NCI-H2227 treated with DMSO at 0.1 percent for 48 hours (cell line): ENCODE measurements at regions not wholly inside any gene's neighbourhood (a gene's known extent, or its start where the extent isn't known, plus 50 kb on each side); places are given as distances from the start of the nearest gene placed in this dataset.

Experiments
- DNase-seq: peaks from one replicate; lab custom pipeline; 2025; lab: John Stamatoyannopoulos, UW

DNA sequence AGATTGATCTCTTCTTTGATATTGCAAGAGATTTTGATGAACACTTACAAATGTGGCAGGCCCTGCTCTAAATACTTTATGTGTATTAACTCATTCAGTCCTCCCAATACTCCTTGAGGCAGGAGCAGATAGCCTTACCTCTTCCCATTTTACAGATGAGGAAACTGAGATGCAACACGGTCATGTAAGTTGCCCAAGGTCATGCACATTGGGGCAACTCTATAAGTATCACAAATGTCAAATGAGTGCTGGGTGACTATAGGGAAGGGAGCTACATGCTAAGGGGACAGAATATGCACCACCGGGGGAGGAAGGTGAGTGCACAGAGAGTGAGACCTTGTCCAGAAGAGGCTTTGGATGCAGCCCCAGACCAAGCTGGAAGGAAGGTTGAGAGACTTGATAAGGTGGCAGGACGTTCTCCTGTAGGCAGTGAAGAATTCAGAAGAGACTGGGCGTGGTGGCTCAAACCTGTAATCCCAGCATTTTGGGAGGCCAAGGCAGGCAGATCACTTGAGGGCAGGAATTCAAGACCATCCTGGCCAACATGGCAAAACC, 132.3 kb upstream of the PWP1 start:
- DNase-seq: no peak

DNA sequence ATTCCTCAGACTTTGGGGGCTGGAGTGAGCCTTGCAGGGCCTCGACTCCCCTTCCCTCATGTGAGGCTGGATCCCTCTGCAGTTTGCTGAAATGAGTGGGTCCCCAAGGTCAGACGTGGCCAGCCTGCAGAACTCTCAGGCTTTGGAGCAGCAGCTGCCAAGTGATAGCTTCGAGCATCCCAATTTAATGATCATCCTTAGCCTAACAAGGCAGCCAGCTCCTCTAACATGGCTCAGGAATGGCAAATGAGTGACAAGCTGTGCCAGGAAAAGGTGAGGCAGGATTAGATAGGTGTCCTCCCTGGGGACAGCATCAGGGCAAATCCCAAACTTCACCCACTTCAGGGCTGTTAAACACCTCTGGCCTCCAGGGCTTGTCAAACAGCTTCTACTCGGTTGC, 130.7 kb upstream of the PWP1 start:
- DNase-seq: no peak

DNA sequence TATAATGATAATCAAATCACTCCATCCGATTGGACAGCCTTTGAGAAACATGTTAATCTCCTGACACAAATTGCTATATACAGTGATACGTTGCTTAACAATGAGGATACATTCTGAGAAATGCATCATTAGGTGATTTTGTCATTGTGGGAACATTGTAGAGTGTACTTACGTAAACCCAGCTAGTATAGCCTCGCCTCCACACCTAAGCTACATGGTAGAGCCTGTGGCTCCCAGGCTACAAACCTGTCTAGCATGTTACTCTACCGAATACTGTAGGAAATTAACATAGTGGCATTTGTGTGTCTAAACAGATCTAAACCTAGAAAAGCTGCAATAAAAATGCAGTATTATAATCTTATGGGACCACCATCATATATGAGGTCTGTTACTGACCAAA, 128.6 kb upstream of the PWP1 start:
- DNase-seq: no peak

DNA sequence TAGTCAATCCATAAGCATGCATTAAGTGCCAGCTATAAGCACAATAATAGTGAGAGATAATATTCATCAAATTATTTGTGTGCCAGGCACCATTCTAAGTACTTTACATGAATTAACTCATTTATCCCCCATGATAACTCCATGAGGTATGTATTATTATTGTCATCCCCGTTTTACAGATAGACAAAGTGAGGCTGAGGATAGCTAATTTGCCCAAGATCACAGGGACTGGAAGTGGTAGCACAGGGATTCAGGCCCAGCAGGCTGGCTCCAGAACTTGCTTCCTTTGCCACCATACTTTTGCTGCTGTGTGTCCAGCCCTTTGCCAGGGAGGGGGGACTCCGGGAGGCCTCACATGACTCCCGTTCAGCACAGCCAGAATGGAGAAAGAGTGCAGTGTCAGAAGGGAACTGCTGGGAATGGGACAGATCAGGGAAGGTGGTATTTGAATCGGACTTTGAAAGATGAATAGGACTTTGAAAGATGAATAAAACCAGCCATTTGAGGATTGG, 128.0 kb upstream of the PWP1 start:
- DNase-seq: no peak

DNA sequence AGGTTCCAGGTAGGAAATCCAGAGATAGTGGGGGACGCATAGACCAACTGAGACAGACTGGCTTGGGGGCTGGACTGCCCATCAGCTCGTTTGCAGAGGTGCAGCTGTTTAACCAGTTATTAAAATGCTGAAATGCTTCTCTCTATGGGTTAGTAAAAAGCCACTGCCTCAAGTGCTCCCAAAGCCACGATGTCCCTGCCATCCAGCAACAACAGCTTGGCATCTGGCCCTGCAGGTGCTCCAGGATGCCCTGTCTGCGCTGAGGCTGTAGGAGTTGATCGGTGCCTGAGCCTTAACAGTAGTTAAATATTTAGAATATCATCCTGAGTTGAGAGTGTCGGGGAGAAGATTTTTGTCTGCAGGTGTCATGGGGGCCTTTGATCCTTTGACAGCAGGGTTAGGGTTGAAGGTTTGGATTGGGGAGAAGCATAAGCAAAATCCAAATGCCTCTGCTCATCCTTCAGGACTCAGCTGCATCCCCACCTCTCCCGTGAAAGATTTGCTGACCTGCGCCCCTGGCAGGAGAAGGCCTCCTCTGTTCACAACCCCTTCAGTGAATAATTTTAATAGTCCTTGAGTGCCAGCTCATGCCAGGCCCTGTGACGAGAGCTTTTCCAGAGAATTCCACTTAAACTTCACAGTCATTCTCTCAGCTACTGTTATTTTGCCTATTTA, 127.3 kb upstream of the PWP1 start:
- DNase-seq: no peak

DNA sequence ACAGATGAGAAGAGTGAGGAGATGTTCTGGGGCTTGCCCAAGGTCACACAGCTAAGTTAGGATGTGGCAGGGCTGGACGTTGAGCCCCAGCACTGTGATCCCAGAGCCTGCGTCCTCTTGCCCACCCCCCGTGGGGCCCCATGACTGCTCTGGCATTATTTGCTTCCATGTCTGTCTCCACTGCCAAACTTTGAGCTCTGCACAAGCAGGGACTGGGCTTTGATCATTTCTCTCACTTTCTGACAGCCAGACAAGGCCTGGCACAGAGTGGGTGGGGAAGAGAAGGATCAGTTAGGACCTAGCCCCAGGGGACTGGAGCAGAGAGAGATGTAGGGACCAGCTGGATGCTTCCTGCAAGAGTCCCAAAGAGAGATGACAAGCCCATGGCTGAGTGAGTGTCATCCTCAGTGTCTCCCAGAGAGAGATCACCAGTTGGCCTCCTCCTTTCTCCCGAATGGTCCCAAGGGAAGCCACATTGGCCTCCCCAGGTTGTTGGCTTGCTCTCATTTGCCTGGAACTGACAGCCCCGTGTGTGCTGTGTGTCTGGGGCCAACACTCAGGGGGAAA, 126.7 kb upstream of the PWP1 start:
- DNase-seq: no peak

DNA sequence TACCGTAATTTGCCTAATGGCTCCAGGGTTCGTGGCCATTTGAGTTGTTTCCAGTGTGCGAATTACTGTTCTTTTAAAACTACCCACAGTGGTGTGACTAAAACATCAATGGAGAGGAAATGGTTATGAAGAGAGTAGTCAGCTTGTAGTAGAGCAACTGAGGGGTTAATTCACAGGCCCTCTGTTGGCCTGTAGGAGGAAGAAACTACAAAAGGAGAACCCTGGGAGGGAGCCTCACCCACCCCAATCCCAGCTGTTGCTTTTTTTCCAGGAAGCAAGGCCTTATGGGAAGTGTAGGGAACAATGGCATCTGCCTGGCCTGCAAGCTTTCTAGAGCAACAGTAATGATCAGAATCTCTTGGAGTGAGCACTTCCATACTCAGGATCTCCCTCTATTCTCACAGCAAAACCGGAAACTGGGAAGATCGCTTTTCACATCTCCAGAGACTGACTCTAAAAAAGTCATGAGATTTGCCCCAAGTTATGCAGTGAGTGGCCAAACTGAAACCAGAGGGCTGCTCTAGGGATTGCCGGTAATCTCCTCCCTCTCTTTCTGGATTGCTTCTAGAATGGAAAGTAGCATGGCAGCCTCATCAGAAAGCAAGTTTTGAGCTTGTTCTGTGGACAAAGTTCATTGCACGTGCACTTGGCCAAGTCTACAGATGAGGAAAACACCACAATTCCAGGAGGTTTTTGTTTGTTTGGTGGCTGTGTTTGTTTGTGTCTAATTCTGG, 125.3 kb upstream of the PWP1 start:
- no peak for DNase-seq

DNA sequence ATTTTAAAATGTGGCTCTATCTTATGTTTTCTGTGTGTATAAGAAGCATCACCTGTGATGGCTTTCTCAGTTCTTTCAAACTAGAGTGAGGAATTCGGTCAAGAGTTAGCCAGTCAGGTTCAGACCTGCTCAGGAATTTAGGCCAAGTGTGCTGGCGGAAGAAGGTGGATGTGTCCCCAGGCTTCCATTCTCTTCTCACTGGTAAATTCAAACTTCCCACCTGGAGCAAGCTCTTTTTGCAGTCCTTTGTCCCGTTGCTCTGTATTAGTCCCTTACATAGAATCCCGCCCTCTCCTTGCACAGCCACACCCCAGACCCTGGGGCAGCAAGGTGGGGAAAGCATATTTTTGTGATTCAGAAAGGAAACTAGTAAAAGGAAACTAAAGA, 124.7 kb upstream of the PWP1 start:
- DNase-seq: no peak

DNA sequence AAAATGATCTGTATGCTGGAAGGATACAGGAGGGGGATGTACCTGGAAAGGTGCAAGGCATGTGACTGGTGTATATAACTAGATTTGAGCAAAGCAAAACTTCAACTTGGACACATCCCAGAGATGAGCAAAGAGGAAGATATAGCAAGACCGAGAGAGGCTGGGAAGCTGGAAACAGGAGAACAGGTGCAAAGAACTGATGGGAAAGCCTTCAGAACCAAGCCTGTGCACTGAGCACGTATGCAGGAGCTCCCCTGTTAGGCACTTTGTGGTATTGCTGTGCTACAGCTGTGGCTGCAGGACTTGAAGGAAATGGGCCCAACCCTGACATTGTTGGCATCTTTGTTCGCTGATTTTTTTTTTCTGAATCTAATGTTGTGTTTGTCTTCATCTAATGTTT, 120.7 kb upstream of the PWP1 start:
- DNase-seq: no peak

DNA sequence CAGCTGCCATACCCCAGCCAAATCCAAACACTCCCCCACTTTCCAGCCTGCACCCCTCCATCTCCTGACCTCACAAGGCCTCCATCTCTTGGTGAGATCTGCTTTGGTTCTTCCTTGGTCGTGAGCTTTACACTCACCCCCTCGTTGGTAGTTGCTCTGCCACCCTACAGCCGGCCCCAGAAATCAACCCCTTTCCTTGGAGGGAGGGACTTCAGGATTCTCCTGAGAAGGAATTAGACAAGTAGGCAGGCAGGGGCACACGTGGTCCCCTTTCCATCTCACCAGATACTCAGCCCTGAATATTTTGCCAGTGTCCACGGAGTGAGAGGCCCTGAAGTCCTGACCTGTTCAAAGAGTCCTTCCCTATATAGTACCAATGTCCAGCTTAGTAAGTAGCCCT, 120.0 kb upstream of the PWP1 start:
- no peak for DNase-seq

DNA sequence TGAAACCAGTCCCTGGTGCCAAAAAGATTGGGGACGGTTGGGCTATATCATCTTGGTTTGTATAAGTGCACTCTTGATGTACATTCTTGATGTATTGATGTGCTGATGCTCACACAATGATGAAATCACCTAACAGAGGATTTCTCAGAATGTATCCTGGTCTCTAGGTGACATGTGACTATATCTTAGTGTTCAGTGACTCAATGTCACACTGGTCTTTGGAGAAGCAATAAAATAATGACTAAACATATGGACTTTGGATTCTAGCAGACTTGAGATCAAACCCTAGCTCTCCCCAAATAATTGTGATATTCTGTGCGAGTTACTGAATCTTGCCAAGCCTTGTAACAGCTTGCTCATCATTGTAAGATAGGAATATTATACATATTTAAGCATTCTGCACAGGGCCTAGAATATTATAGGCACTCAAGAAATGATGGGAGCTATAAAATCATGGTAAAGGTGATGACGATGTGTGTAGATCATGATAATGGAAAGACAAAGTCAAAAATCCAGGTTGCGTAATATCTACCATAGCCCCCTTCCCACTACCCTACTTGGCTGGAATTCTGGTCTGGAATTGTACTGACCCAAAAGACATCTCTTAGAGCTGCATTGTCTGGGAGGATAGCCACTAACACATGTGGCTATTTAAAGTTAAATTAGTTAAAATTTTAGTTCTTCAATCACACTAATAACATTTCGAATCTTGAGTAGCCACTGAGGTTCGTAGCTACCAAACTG, 117.6 kb upstream of the PWP1 start:
- no peak for DNase-seq

DNA sequence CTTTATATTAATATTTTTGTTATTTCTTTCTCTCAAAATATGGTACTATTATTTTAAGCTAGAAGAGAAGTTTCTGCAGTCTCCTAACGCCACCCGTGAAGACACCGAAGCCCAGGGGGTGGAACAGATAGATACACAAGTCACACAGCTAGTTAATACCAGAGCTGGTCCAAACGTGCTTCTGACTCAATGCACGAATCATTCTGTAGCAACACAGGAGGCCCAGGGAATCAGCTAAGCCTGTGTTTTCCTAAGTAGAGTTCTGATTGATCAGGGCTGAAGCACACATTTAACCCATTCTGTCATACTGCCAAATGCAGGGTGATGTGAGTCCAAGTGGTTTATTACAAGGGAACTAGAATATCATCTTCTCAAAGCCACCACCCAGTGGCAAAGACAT, 116.9 kb upstream of the PWP1 start:
- no peak for DNase-seq

DNA sequence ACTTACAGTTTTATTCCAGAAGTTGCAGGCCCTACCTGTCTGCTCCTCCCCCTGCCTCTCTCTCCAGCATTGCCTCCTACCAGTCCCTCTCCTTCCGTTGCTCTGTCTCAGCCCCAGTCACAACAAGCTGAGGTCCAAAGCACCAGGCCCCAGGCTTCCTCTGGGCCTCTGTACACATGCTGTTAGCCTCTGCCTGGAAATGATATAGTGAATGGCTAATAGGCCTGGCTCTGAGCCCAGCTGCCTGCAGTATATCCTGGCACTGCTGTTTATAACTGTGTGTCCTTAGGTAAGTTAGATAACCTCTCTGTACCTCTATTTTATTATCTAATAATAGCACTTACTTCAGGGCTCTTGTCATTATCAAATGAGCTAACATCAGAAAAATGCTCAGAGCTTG, 114.9 kb upstream of the PWP1 start:
- DNase-seq: no peak

DNA sequence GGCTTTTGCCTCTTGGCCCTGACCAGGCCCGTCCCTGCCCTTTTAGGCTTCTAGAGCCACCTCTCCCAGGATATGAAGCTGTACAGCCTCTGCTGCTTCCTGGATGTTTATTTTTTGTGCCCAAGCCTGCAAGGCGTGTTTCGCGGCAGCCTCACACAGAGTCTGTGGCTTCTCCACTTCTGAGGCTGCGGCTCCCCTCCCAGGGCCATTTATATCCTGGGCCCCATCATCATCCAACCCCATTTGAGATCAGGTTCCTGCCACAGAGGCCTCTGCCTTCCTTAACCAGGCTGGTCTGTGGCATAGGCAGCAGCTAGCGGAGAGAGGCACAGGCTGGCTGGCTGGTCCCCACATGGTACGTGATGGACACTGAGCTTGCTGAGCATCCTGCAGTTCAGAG, 114.1 kb upstream of the PWP1 start:
- DNase-seq: no peak

DNA sequence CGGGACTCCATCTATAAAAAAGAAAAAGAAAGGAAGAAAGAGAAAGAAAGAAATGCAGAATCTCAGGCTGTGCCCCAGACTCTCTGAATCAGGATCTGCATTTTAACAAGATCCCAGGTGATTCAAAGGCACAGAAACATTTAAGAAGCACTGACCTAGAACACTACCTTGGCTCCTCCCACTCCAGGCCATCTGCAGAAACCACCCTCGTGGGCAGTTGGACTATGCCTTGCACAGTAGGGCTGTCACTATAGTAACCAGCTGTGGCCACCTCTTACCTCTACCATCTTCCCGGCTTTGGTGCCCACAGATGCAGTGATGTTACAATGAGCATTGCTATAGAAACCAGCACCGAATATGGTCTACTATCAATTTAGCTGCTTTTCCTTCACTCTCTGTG, 110.9 kb upstream of the PWP1 start:
- no peak for DNase-seq

DNA sequence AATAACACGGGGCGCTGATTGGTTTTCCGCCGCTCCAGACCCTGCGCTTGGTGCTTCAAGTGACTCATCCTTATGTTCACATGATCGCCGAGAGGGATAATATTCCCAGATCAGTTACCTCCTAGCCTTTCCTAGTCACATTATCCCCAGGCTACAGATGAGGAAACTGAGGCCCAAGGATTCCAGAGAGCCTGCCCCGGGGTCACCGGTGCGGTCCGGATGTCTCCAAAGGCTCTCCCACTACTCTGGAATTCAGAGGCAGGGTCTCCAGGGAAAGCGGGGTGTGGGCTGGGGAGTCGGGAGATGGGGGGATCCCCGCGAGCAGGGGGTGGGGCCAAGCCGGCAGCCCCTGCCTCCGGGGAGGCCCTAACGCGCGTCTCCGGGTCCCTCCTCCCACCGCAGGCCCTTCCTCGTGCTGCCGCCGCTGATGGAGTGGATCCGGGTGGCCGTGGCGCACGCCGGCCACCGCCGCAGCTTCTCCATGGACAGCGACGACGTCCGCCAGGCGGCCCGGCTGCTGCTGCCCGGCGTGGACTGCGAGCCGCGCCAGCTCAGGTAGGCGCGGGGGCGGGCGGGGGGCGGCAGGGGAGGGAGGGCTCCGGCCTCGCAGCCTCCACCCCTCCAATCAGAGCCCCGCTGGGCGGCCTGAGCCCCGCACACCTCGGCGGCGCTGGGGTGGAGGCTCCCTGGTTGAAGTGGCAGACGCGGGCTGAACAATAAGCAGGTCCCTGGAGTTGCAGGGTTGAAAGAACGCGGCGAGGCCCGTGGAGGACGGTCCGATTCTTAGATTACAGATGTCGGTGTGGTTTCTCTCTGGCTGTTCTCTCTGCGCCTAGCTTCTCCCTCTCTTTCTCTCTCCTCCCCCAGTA, 104.6 kb upstream of the PWP1 start:
- peak; percentile 18 for DNase-seq

DNA sequence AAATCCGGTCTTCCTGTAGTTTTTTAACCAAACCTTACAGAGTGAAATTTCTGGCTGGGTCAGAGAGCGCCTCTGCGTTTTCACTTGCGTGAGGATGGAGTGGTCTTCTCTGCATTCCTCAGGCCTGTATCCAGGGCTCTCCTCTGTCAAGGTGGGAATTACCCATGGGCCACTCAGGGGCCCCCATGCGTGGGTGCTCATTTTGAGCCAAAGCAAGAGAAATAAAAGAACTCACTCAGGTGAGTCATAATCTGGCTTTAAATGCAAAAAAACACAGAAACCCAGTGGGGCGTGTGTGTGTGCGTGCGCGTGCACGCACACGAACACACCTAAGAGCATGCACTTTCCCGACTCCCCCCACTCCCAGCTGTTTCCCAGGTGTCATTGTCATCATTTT, 104.0 kb upstream of the PWP1 start:
- no peak for DNase-seq

DNA sequence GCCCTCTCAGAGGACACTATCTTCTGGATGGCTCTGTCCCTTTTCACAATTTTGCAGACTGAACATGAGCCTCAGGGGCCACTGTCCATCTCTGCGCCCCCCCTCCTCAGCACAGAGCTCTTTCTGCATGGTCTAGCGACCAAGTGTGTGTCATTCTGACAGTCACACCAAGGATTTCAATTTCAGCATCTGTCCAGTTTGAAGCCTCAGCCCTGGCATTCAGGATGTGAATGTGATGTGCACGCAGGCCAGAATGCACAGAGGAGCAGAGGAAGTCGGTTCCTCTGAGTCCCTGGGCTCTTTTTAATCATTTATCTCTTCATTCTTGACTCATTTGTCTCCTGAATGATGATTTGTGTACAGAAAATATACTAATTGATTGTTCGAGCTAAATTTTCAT, 102.0 kb upstream of the PWP1 start:
- no peak for DNase-seq

DNA sequence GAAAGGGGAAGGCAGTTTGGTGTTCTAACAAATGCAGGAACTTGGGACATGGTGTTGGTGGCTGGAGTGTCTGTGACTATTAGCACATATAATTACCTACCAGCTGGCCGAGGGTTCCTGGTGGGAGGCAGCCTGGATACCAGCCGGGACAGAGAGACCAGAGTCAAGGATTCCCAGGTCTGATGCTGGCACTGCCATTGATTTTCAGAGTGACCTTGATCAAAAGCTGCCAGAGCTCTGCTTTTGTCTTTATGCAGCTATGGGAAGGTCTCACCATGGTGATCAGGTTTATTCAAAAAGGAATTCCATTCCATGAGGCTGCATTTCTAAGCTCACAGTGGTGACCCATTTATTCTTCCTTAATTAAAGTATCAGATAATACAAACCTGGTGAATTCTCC, 101.0 kb upstream of the PWP1 start:
- DNase-seq: peak; percentile 17

DNA sequence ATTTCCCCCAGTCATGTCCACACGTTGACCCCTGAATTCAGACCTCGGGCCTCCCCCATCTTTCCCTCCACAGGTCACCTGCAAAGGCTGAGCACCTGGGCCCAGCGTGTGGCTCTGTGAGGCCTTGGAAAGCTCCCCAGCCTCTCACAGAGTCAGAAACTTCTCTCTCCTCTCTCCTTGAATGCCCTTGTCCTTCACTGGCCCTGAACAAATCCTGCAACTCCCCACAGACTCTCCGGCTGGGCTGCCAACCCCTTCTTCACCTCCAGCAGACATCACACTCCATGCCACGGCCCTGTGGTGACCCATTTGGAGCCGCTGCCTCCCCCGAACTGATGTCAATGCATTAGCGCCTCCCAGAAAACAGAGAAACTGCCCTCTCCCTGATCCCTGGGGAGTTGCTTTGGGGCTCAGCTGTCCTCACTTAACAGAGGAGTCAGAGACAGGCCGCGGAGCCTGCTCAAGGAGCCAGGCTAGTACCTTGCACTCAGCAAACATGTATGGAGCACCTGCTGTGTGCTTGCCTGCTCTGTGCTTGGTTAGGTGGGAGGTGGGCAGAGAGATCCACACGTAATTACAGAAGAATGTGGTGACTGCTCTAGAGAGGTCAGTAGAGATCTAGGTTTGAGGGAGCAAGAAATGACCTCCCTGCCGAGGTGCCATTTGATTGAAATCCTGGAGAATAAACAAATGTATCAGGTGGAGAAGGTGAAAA, 99.2 kb upstream of the PWP1 start:
- DNase-seq: no peak

DNA sequence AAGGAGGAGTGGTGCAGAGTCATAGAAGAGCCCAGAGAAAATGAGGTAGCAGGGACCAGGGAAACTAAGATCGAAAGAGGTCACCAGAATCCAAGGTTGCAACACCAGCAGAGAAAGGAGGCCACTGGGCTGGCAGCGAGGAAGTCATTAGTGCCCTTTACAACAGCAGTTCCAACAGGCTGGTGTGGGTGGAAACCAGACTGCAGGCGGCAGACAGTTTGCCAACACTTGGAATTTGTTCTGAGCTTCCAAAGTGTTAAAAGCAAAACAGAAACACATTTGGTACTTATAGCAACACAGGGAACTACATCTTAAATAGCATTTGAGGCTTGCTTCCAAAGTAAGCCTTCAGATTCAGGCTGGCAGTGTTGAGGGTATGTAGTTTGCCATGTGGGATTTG, 95.2 kb upstream of the PWP1 start:
- no peak for DNase-seq
